H9 (cell line): ENCODE measurements at regions not wholly inside any gene's neighbourhood (a gene's known extent, or its start where the extent isn't known, plus 50 kb on each side); places are given as distances from the start of the nearest gene placed in this dataset.

Experiments
- DNase-seq: peaks from one replicate; pipeline ENCODE4 v3.0.0-alpha.2; 2017
- H2AFZ ChIP-seq: one replicate; pipeline ENCODE4 v1.6.1; 2013; ENCODE audit warnings: mild to moderate bottlenecking, low read length, control low read depth, moderate library complexity
- H2AK5ac ChIP-seq: 2 replicates; pipeline ENCODE4 v1.6.1; 2013; ENCODE audit warnings: low read length, control low read depth, mixed read lengths; ENCODE audit not compliant: insufficient read length
- H2BK120ac ChIP-seq: one replicate; pipeline ENCODE4 v1.6.1; 2013; ENCODE audit warnings: low read depth, mild to moderate bottlenecking, low read length, control low read depth, inconsistent platforms; ENCODE audit not compliant: poor library complexity, severe bottlenecking
- H2BK12ac ChIP-seq: 2 replicates; pipeline ENCODE4 v1.6.1; 2013; ENCODE audit warnings: low read length, control low read depth, mixed read lengths, low read depth; ENCODE audit not compliant: insufficient read length
- H2BK15ac ChIP-seq: 2 replicates; pipeline ENCODE4 v1.6.1; 2013; ENCODE audit warnings: low read depth, low read length, control low read depth
- H2BK20ac ChIP-seq: one replicate; pipeline ENCODE4 v1.6.1; 2013; ENCODE audit warnings: low read depth, mild to moderate bottlenecking, low read length, control low read depth, inconsistent platforms; ENCODE audit not compliant: poor library complexity, severe bottlenecking
- H2BK5ac ChIP-seq: 2 replicates; pipeline ENCODE4 v1.6.1; 2013; ENCODE audit warnings: low read length, control low read depth, mixed read lengths; ENCODE audit not compliant: insufficient read length
- H3K14ac ChIP-seq: 2 replicates; pipeline ENCODE4 v1.6.1; 2013; ENCODE audit warnings: low read length, control low read depth; ENCODE audit not compliant: insufficient read depth
- H3K18ac ChIP-seq: 2 replicates; pipeline ENCODE4 v1.6.1; 2013; ENCODE audit warnings: low read depth, mild to moderate bottlenecking, mixed read lengths, low read length, control low read depth; ENCODE audit not compliant: insufficient read length
- H3K23ac ChIP-seq: 2 replicates; pipeline ENCODE4 v1.6.1; 2013; ENCODE audit warnings: low read length, control low read depth, mixed read lengths, low read depth; ENCODE audit not compliant: insufficient read length
- H3K23me2 ChIP-seq: 2 replicates; pipeline ENCODE4 v1.6.1; 2013; ENCODE audit warnings: low read depth, mild to moderate bottlenecking, mixed read lengths, low read length, control low read depth; ENCODE audit not compliant: insufficient read length, poor library complexity, severe bottlenecking
- H3K27ac ChIP-seq: 2 replicates; pipeline ENCODE4 v1.5.1; 2013; ENCODE audit warnings: low read length, control low read depth, mixed read lengths, low read depth; ENCODE audit not compliant: insufficient read length
- H3K27me3 ChIP-seq: 2 replicates; pipeline ENCODE4 v1.6.1; 2013; ENCODE audit warnings: low read length, control low read depth, inconsistent platforms; ENCODE audit not compliant: insufficient read depth
- H3K4ac ChIP-seq: 2 replicates; pipeline ENCODE4 v1.6.1; 2013; ENCODE audit warnings: low read depth, mild to moderate bottlenecking, control low read depth, inconsistent platforms, low read length, moderate library complexity
- H3K4me1 ChIP-seq: 2 replicates; pipeline ENCODE4 v1.6.1; 2013; ENCODE audit warnings: low read length, control low read depth, inconsistent platforms; ENCODE audit not compliant: insufficient read depth
- H3K4me2 ChIP-seq: 2 replicates; pipeline ENCODE4 v1.6.1; 2013; ENCODE audit warnings: low read length, control low read depth, mixed read lengths; ENCODE audit not compliant: insufficient read length, insufficient read depth
- H3K56ac ChIP-seq: 2 replicates; pipeline ENCODE4 v1.6.1; 2013; ENCODE audit warnings: low read depth, mild to moderate bottlenecking, mixed read lengths, low read length, control low read depth; ENCODE audit not compliant: insufficient read length
- H3K79me1 ChIP-seq: 2 replicates; pipeline ENCODE4 v1.6.1; 2013; ENCODE audit warnings: low read depth, mild to moderate bottlenecking, moderate library complexity, low read length, control low read depth, inconsistent platforms; ENCODE audit not compliant: insufficient read depth, poor library complexity, severe bottlenecking
- H3K79me2 ChIP-seq: 2 replicates; pipeline ENCODE4 v1.6.1; 2013; ENCODE audit warnings: low read length, control low read depth, inconsistent platforms; ENCODE audit not compliant: insufficient read depth
- H3K9ac ChIP-seq: 2 replicates; pipeline ENCODE4 v1.6.1; 2013; ENCODE audit warnings: low read length, control low read depth, mixed read lengths; ENCODE audit not compliant: insufficient read length; ENCODE audit errors: extremely low read depth
- H3K9me3 ChIP-seq: one replicate; pipeline ENCODE4 v1.6.1; 2013; ENCODE audit warnings: low read depth, low read length, inconsistent platforms; ENCODE audit not compliant: control insufficient read depth
- H3T11ph ChIP-seq: one replicate; pipeline ENCODE4 v1.6.1; 2013; ENCODE audit warnings: mild to moderate bottlenecking, low read length, control low read depth, inconsistent platforms
- H4K20me1 ChIP-seq: one replicate; pipeline ENCODE4 v1.6.1; 2013; ENCODE audit not compliant: control insufficient read depth, insufficient read length, insufficient read depth
- H4K5ac ChIP-seq: 2 replicates; pipeline ENCODE4 v1.6.1; 2013; ENCODE audit warnings: low read depth, mild to moderate bottlenecking, mixed read lengths, low read length, control low read depth; ENCODE audit not compliant: insufficient read length
- H4K8ac ChIP-seq: replicated peaks from 2 replicates; pipeline ENCODE4 v1.6.1; 2013; ENCODE audit warnings: low read length, control low read depth, mixed read lengths, low read depth; ENCODE audit not compliant: insufficient read length
- H4K91ac ChIP-seq: 2 replicates; pipeline ENCODE4 v1.6.1; 2013; ENCODE audit warnings: low read depth, mild to moderate bottlenecking, moderate library complexity, mixed read lengths, low read length, control low read depth; ENCODE audit not compliant: insufficient read length
- H3K27ac Mint-ChIP-seq, 3 experiments: 2 replicates in 2 of 3; 3 replicates in 1 of 3; pipeline ENCODE4 v1.8.0; 2020 to 2021; ENCODE audit warnings: mixed read lengths in 3 of 3, mild to moderate bottlenecking in 1 of 3, moderate library complexity in 1 of 3
- H3K27me3 Mint-ChIP-seq: 2 replicates; pipeline ENCODE4 v1.8.0; 2021; ENCODE audit warnings: low read depth, mild to moderate bottlenecking, moderate library complexity, mixed read lengths
- H3K36me3 Mint-ChIP-seq, 3 experiments: 2 replicates in 2 of 3; 3 replicates in 1 of 3; pipeline ENCODE4 v1.8.0; 2020 to 2021; ENCODE audit warnings: low read depth in 3 of 3, mixed read lengths in 3 of 3; ENCODE audit not compliant: insufficient read depth in 1 of 3
- H3K4me1 Mint-ChIP-seq, 2 experiments: 2 replicates each; pipeline ENCODE4 v1.8.0; 2020; ENCODE audit warnings: mixed read lengths in 2 of 2
- H3K4me3 Mint-ChIP-seq, 2 experiments: 2 replicates in 1 of 2; 3 replicates in 1 of 2; pipeline ENCODE4 v1.8.0; 2020 to 2021; ENCODE audit warnings: mild to moderate bottlenecking in 2 of 2, mixed read lengths in 2 of 2, moderate library complexity in 1 of 2
- H3K9me3 Mint-ChIP-seq, 2 experiments: 2 replicates in 1 of 2; 3 replicates in 1 of 2; pipeline ENCODE4 v1.8.0; 2020; ENCODE audit warnings: mild to moderate bottlenecking in 2 of 2, mixed read lengths in 2 of 2, moderate library complexity in 1 of 2
- WGBS: extraction: QIAGEN DNeasy Blood & Tissue Kit; methylation state at CpG from one replicate; pipeline ENCODE4 v1.1.7; 2013; ENCODE audit warnings: missing lambda C conversion rate, low lambda C conversion rate, mixed read lengths; ENCODE audit not compliant: insufficient read length; ENCODE audit errors: extremely low coverage; 5-methylcytosine and 5-hydroxymethylcytosine counted together
- TF ChIP-seq, protein P1 (sequence below): fragments of 200-600 bp; sonication (generic); conservative IDR thresholded peaks from 3 replicates; pipeline ENCODE4 v1.8.0; 2021; ENCODE audit warnings: antibody characterized with exemption, mild to moderate bottlenecking

DNA sequence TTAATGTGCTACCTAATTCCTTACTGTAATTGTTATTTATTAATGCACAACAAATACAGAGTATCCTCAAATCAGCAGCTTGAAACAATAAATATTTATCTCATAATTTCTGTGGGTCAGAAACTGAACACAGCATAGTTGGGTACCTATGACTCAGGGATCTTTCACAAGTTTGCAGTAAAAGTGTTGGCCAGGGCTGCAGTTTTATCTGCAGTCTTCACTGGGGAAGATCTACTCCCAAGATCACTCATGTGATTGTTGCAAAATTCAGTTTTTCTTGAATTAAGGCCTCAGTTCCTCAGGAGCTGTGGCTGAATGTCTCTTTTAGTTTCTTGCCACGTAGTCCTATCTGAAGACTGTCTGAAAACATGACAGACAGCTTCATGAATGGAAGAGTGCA, 237.8 kb downstream of the ZWINT start:
- no peaks in the 10 kb centered on the region for H3K4me1 ChIP-seq
- H2BK120ac ChIP-seq, result no peak overlapping the region
- TF ChIP-seq, protein P1, sequence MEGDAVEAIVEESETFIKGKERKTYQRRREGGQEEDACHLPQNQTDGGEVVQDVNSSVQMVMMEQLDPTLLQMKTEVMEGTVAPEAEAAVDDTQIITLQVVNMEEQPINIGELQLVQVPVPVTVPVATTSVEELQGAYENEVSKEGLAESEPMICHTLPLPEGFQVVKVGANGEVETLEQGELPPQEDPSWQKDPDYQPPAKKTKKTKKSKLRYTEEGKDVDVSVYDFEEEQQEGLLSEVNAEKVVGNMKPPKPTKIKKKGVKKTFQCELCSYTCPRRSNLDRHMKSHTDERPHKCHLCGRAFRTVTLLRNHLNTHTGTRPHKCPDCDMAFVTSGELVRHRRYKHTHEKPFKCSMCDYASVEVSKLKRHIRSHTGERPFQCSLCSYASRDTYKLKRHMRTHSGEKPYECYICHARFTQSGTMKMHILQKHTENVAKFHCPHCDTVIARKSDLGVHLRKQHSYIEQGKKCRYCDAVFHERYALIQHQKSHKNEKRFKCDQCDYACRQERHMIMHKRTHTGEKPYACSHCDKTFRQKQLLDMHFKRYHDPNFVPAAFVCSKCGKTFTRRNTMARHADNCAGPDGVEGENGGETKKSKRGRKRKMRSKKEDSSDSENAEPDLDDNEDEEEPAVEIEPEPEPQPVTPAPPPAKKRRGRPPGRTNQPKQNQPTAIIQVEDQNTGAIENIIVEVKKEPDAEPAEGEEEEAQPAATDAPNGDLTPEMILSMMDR, result no peak
- no peak overlapping the region for H2BK5ac ChIP-seq
- H3K4me2 ChIP-seq, result no peak overlapping the region
- no peak overlapping the region for H2BK15ac ChIP-seq
- H3K9me3 ChIP-seq, result no peaks in the 10 kb centered on the region
- no peaks in the 10 kb centered on the region for H4K20me1 ChIP-seq
- Mint-ChIP-seq H3K27ac (no peak overlapping the region), H3K27me3 (no peaks in the 10 kb centered on the region), H3K36me3 (no peaks in the 10 kb centered on the region), H3K4me3 (no peak overlapping the region), H3K4me1 (no peaks in the 10 kb centered on the region), H3K9me3 (no peaks in the 10 kb centered on the region)
- no peak overlapping the region for H4K8ac ChIP-seq
- H3K18ac ChIP-seq, result no peak overlapping the region
- H4K5ac ChIP-seq, result no peak overlapping the region
- no peak overlapping the region for H4K91ac ChIP-seq
- H3K79me1 ChIP-seq, result no peaks in the 10 kb centered on the region
- no peak overlapping the region for H3K14ac ChIP-seq
- no CpG with 5 or more reads among the region's 1 CpG for WGBS
- no peak overlapping the region for H3K9ac ChIP-seq
- H3T11ph ChIP-seq, result no peak overlapping the region
- no peaks in the 10 kb centered on the region for H3K23me2 ChIP-seq
- no peak overlapping the region for H2AFZ ChIP-seq
- no peak overlapping the region for H3K23ac ChIP-seq
- H3K56ac ChIP-seq, result no peak overlapping the region
- H3K27me3 ChIP-seq, result no peaks in the 10 kb centered on the region
- no peak overlapping the region for H2BK20ac ChIP-seq
- H2AK5ac ChIP-seq, result no peak overlapping the region
- H3K27ac ChIP-seq, result no peak overlapping the region
- no peak for DNase-seq
- no peak overlapping the region for H3K4ac ChIP-seq
- H3K79me2 ChIP-seq, result no peaks in the 10 kb centered on the region
- H2BK12ac ChIP-seq, result no peak overlapping the region
